IMR-90 (cell line): ENCODE measurements at regions not wholly inside any gene's neighbourhood (a gene's known extent, or its start where the extent isn't known, plus 50 kb on each side); places are given as distances from the start of the nearest gene placed in this dataset.

Source experiments
- ATAC-seq: fragments of 200-7000 bp; cut with Tn5 transposase; 2 replicates; pipeline ENCODE4 v1.9.1; 2020; ENCODE audit warnings: low read depth, mild to moderate bottlenecking, moderate library complexity
- BruUV-seq: library from RNA; stranded (reverse); fragments of 400-500 nt; replicated peaks from 2 replicates; lab custom pipeline; 2021; lab: Mats Ljungman, UMichigan
- CTCF ChIA-PET: fragments of 300-600 bp; formaldehyde crosslinking; extraction: SDS; loops from one replicate; lab custom pipeline; 2021; ENCODE audit warnings: antibody characterized with exemption; lab: Yijun Ruan, JAX
- POLR2A ChIA-PET: fragments of 300-600 bp; sonication (Branson Sonifier 250); formaldehyde crosslinking; loops from one replicate; lab custom pipeline; 2022; ENCODE audit warnings: antibody characterized with exemption; ENCODE audit not compliant: unreplicated experiment; lab: Charles Lee
- DNase-seq: peaks from one replicate; pipeline ENCODE4 v3.0.0; 2013
- H2AFZ ChIP-seq: replicated peaks from 2 replicates; pipeline ENCODE3; 2013; ENCODE audit warnings: low read length, mild to moderate bottlenecking; ENCODE audit not compliant: poor library complexity
- H2AK5ac ChIP-seq: 2 replicates; pipeline ENCODE4 v1.6.1; 2013; ENCODE audit warnings: low read depth, low read length, inconsistent platforms
- H2AK9ac ChIP-seq: replicated peaks from 2 replicates; pipeline ENCODE3; 2013; ENCODE audit warnings: mild to moderate bottlenecking, low read depth, low read length, moderate library complexity; ENCODE audit not compliant: poor library complexity
- H2BK120ac ChIP-seq: 2 replicates; pipeline ENCODE4 v1.6.1; 2013; ENCODE audit warnings: low read depth, low read length, inconsistent platforms
- H2BK15ac ChIP-seq: 3 replicates; pipeline ENCODE4 v1.6.1; 2013; ENCODE audit warnings: low read depth, low read length, inconsistent platforms
- H2BK20ac ChIP-seq: 2 replicates; pipeline ENCODE4 v1.6.1; 2013; ENCODE audit warnings: low read depth, mild to moderate bottlenecking, inconsistent platforms, low read length, moderate library complexity
- H2BK5ac ChIP-seq: 2 replicates; pipeline ENCODE4 v1.6.1; 2013; ENCODE audit warnings: mild to moderate bottlenecking, low read depth, low read length, inconsistent platforms; ENCODE audit not compliant: poor library complexity, severe bottlenecking
- H3K14ac ChIP-seq: replicated peaks from 2 replicates; pipeline ENCODE4 v1.6.1; 2013; ENCODE audit warnings: low read depth, low read length, inconsistent platforms
- H3K18ac ChIP-seq: 2 replicates; pipeline ENCODE4 v1.6.1; 2013; ENCODE audit warnings: low read depth, low read length, control low read depth
- H3K23ac ChIP-seq: 2 replicates; pipeline ENCODE4 v1.6.1; 2013; ENCODE audit warnings: low read depth, low read length, inconsistent platforms
- H3K27ac ChIP-seq: 2 replicates; pipeline ENCODE4 v1.5.1; 2013; ENCODE audit warnings: mild to moderate bottlenecking, control low read depth, low read length; ENCODE audit not compliant: insufficient read depth
- H3K27me3 ChIP-seq: 2 replicates; pipeline ENCODE4 v1.6.1; 2013; ENCODE audit warnings: low read length; ENCODE audit not compliant: control insufficient read depth, insufficient read depth
- H3K36me3 ChIP-seq: 2 replicates; pipeline ENCODE4 v1.6.1; 2013; ENCODE audit warnings: low read length, mixed read lengths; ENCODE audit not compliant: control insufficient read depth, insufficient read depth
- H3K4ac ChIP-seq: 2 replicates; pipeline ENCODE4 v1.6.1; 2013; ENCODE audit warnings: low read depth, low read length, inconsistent platforms
- H3K4me1 ChIP-seq: 2 replicates; pipeline ENCODE4 v1.6.1; 2013; ENCODE audit warnings: low read length, mixed read lengths; ENCODE audit not compliant: control insufficient read depth, insufficient read depth
- H3K4me2 ChIP-seq: 2 replicates; pipeline ENCODE4 v1.6.1; 2013; ENCODE audit warnings: low read depth, mild to moderate bottlenecking, control low read depth, low read length, moderate library complexity
- H3K4me3 ChIP-seq: 2 replicates; pipeline ENCODE4 v1.5.1; 2013; ENCODE audit warnings: low read depth, mild to moderate bottlenecking, control low read depth, low read length, moderate library complexity; ENCODE audit not compliant: insufficient read depth
- H3K56ac ChIP-seq: 2 replicates; pipeline ENCODE4 v1.6.1; 2013; ENCODE audit warnings: low read length, inconsistent platforms; ENCODE audit not compliant: insufficient read depth; ENCODE audit errors: extremely low read depth
- H3K79me1 ChIP-seq, 2 experiments: 2 replicates each; pipeline ENCODE4 v1.6.1; 2013; ENCODE audit warnings: low read length in 2 of 2, inconsistent platforms in 1 of 2, low read depth in 1 of 2
- H3K9ac ChIP-seq: 2 replicates; pipeline ENCODE4 v1.6.1; 2013; ENCODE audit warnings: low read depth, low read length, control low read depth
- H3K9me1 ChIP-seq: 2 replicates; pipeline ENCODE4 v1.6.1; 2013; ENCODE audit warnings: low read length, inconsistent platforms; ENCODE audit not compliant: insufficient read depth
- H3K9me3 ChIP-seq: 2 replicates; pipeline ENCODE4 v1.6.1; 2013; ENCODE audit warnings: low read length; ENCODE audit not compliant: control insufficient read depth, insufficient read depth
- H4K20me1 ChIP-seq: 2 replicates; pipeline ENCODE4 v1.6.1; 2013; ENCODE audit warnings: low read length, inconsistent platforms; ENCODE audit not compliant: insufficient read depth
- H4K5ac ChIP-seq: 2 replicates; pipeline ENCODE4 v1.6.1; 2013; ENCODE audit warnings: mild to moderate bottlenecking, low read depth, low read length, control low read depth
- H4K8ac ChIP-seq, 2 experiments: 2 replicates each; pipeline ENCODE4 v1.6.1; 2013; ENCODE audit warnings: low read depth in 2 of 2, low read length in 2 of 2, control low read depth in 1 of 2, inconsistent platforms in 1 of 2
- H4K91ac ChIP-seq: 2 replicates; pipeline ENCODE4 v1.6.1; 2013; ENCODE audit warnings: low read depth, low read length, inconsistent platforms; ENCODE audit not compliant: insufficient read depth
- BHLHE40 ChIP-seq: fragments of 150-350 bp; IDR thresholded peaks from 2 replicates; pipeline ENCODE4 v1.6.1; 2016; ENCODE audit warnings: mild to moderate bottlenecking, low read depth, low read length
- CEBPB ChIP-seq: IDR thresholded peaks from 2 replicates; pipeline ENCODE4 v1.6.1; 2012; ENCODE audit warnings: low read depth, low read length, improper control_type of control experiment
- CHD1 ChIP-seq: IDR thresholded peaks from 2 replicates; pipeline ENCODE4 v1.6.1; 2012; ENCODE audit warnings: low read depth, low read length, improper control_type of control experiment
- FOS ChIP-seq: fragments of 150-350 bp; IDR thresholded peaks from 2 replicates; pipeline ENCODE4 v1.6.1; 2016; ENCODE audit warnings: low read depth, low read length
- MAFK ChIP-seq: IDR thresholded peaks from 2 replicates; pipeline ENCODE4 v1.6.1; 2012; ENCODE audit warnings: low read depth, low read length, improper control_type of control experiment
- MAZ ChIP-seq: IDR thresholded peaks from 2 replicates; pipeline ENCODE4 v1.6.1; 2012; ENCODE audit warnings: low read depth, mild to moderate bottlenecking, low read length, improper control_type of control experiment, moderate library complexity, borderline replicate concordance
- MXI1 ChIP-seq: IDR thresholded peaks from 2 replicates; pipeline ENCODE4 v1.6.1; 2012; ENCODE audit warnings: low read depth, mild to moderate bottlenecking, low read length, moderate library complexity, borderline replicate concordance
- NFE2L2 ChIP-seq: fragments of 150-350 bp; IDR thresholded peaks from 2 replicates; pipeline ENCODE4 v1.6.1; 2016; ENCODE audit warnings: low read depth, mild to moderate bottlenecking, low read length
- POLR2A ChIP-seq: IDR thresholded peaks from 2 replicates; pipeline ENCODE4 v1.6.1; 2012; ENCODE audit warnings: mild to moderate bottlenecking, low read depth, low read length
- RAD21 ChIP-seq: IDR thresholded peaks from 2 replicates; pipeline ENCODE4 v1.6.1; 2012; ENCODE audit warnings: low read length, improper control_type of control experiment
- RCOR1 ChIP-seq: IDR thresholded peaks from 2 replicates; pipeline ENCODE4 v1.6.1; 2012; ENCODE audit warnings: mild to moderate bottlenecking, low read length, improper control_type of control experiment; ENCODE audit not compliant: insufficient replicate concordance
- RFX5 ChIP-seq: IDR thresholded peaks from 2 replicates; pipeline ENCODE4 v1.8.0; 2012; ENCODE audit warnings: low read depth, mild to moderate bottlenecking, low read length, moderate library complexity
- SMC3 ChIP-seq: fragments of 150-350 bp; IDR thresholded peaks from 2 replicates; pipeline ENCODE4 v1.6.1; 2016; ENCODE audit warnings: low read depth, mild to moderate bottlenecking, antibody characterized with exemption, low read length, moderate library complexity
- USF2 ChIP-seq: fragments of 150-350 bp; IDR thresholded peaks from 2 replicates; pipeline ENCODE4 v1.6.1; 2017; ENCODE audit warnings: mild to moderate bottlenecking, antibody characterized with exemption, low read length, low read depth
- WGBS, 2 experiments: methylation state at CpG; one replicate each; pipeline versions ENCODE4 v1.1.5 to v1.1.7; 2013; ENCODE audit warnings: missing lambda C conversion rate in 2 of 2; ENCODE audit not compliant: insufficient read length in 1 of 2; ENCODE audit errors: extremely low coverage in 2 of 2; 5-methylcytosine and 5-hydroxymethylcytosine counted together
- dilution Hi-C: fragments of 300-500 bp; cut with HindIII; formaldehyde crosslinking; loops from one replicate; pipeline ENCODE4 v1.14.3; 2018; ENCODE audit warnings: low sequenced_read_pairs; ENCODE audit not compliant: unreplicated experiment
- in situ Hi-C: fragments of 300-500 bp; cut with MboI; formaldehyde crosslinking; loops from 3 replicates; pipeline ENCODE4 v1.14.3; 2019; ENCODE audit warnings: low sequenced_read_pairs, inconsistent platforms, mixed read lengths
- intact Hi-C: fragments of 100-400 bp; cut with micrococcal nuclease; formaldehyde crosslinking; loops from 2 replicates; pipeline ENCODE4 v1.10.0; 2022
- TF ChIP-seq, protein P1 (sequence below): fragments of 150-350 bp; IDR thresholded peaks from 2 replicates; pipeline ENCODE4 v1.6.1; 2016; ENCODE audit warnings: low read depth, mild to moderate bottlenecking, low read length, moderate library complexity, borderline replicate concordance
- TF ChIP-seq, protein P2 (sequence below): conservative IDR thresholded peaks from 2 replicates; pipeline ENCODE4 v1.5.1; 2012; ENCODE audit warnings: mild to moderate bottlenecking, low read depth, low read length, improper control_type of control experiment

DNA sequence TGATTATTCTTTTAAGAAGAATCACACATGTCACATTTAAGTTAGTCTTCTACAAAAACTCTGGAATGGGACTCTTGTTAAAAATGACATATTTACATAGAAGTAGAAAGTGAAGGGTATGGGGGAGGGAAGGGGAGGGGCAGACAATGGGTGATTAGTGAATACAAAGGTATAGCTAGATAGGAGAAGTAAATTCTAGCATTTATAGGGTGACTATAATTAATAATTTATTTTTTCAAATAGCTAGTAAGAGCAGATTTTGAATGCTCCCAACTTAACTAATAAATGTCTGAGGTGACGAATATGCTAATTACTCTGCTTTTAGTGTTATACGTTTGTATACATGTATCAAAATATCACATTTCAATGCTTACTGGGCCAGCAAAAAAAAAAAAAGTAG lies 59.4 kb downstream of the BLTP3B start:
- Histone ChIP-seq H3K36me3 (peaks cover 8% of the 10 kb centered on the region), H4K91ac (no peak overlapping the region), H2BK20ac (no peak overlapping the region), H3K27ac (no peak overlapping the region), H3K4me2 (no peak overlapping the region), H3K9me3 (no peaks in the 10 kb centered on the region), H2AK9ac (no peak overlapping the region), H2AK5ac (no peak overlapping the region), H3K18ac (no peak overlapping the region), H3K79me1 (peaks cover 0 to 4% of the 10 kb centered on the region in 2 experiments; a peak in 1 of 4 replicates), H3K14ac (no peak overlapping the region), H4K8ac (no peak overlapping the region), H4K5ac (no peak overlapping the region), H3K9ac (no peak overlapping the region), H3K27me3 (no peaks in the 10 kb centered on the region), H3K4me1 (no peaks in the 10 kb centered on the region; the same call in 1 of the 2 replicates), H3K23ac (no peak overlapping the region), H3K9me1 (no peaks in the 10 kb centered on the region), H2BK5ac (no peak overlapping the region), H4K20me1 (no peaks in the 10 kb centered on the region), H3K4ac (no peak overlapping the region), H2BK15ac (no peak overlapping the region), H3K56ac (no peak overlapping the region), H2BK120ac (no peak overlapping the region), H3K4me3 (no peak overlapping the region), H2AFZ (no peak overlapping the region)
- no CpG with 5 or more reads among the region's 2 CpGs for WGBS, 2 experiments
- ATAC-seq (no peak), DNase-seq (no peak)
- TF ChIP-seq RCOR1: no peak
- TF ChIP-seq FOS: no peak
- no peak for TF ChIP-seq CHD1
- no peak for TF ChIP-seq POLR2A
- TF ChIP-seq, protein P1, sequence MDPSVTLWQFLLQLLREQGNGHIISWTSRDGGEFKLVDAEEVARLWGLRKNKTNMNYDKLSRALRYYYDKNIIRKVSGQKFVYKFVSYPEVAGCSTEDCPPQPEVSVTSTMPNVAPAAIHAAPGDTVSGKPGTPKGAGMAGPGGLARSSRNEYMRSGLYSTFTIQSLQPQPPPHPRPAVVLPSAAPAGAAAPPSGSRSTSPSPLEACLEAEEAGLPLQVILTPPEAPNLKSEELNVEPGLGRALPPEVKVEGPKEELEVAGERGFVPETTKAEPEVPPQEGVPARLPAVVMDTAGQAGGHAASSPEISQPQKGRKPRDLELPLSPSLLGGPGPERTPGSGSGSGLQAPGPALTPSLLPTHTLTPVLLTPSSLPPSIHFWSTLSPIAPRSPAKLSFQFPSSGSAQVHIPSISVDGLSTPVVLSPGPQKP: no peak
- TF ChIP-seq CEBPB: no peak
- TF ChIP-seq MAFK: no peak
- TF ChIP-seq, protein P2, sequence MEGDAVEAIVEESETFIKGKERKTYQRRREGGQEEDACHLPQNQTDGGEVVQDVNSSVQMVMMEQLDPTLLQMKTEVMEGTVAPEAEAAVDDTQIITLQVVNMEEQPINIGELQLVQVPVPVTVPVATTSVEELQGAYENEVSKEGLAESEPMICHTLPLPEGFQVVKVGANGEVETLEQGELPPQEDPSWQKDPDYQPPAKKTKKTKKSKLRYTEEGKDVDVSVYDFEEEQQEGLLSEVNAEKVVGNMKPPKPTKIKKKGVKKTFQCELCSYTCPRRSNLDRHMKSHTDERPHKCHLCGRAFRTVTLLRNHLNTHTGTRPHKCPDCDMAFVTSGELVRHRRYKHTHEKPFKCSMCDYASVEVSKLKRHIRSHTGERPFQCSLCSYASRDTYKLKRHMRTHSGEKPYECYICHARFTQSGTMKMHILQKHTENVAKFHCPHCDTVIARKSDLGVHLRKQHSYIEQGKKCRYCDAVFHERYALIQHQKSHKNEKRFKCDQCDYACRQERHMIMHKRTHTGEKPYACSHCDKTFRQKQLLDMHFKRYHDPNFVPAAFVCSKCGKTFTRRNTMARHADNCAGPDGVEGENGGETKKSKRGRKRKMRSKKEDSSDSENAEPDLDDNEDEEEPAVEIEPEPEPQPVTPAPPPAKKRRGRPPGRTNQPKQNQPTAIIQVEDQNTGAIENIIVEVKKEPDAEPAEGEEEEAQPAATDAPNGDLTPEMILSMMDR: no peak
- TF ChIP-seq RAD21: no peak
- TF ChIP-seq MXI1: no peak
- TF ChIP-seq NFE2L2: no peak
- no peak for TF ChIP-seq USF2
- no peak for TF ChIP-seq SMC3
- no peak for TF ChIP-seq BHLHE40
- no peak for TF ChIP-seq MAZ
- TF ChIP-seq RFX5: no peak
- POLR2A ChIA-PET: no interaction called here
- intact Hi-C loops: no loop called here
- in situ Hi-C loops: no loop called here
- no TSS peak for BruUV-seq
- dilution Hi-C loops: no loop called here
- CTCF ChIA-PET: interaction anchor here (0.7 kb wide), 1 partner anchor 131 kb away, joined by 4 read pairs; no protein-coding TSS in a partner anchor
